Muscle layer of colon (tissue), 2 donors: ENCODE measurements at regions not wholly inside any gene's neighbourhood (a gene's known extent, or its start where the extent isn't known, plus 50 kb on each side); places are given as distances from the start of the nearest gene placed in this dataset.
"Not testable (repeated sequence)": the region's sequence is repeated elsewhere in the genome, so short reads cannot be mapped to it uniquely, and the experiment has no call there.

Experiments used
- H3K27ac ChIP-seq: one replicate; pipeline ENCODE4 v1.7.0; 2013; ENCODE audit warnings: low read depth, mild to moderate bottlenecking, low read length, moderate library complexity
- H3K27me3 ChIP-seq, 2 donors: one replicate each; pipeline ENCODE4 v1.7.0; 2013; ENCODE audit warnings: low read length in 2 of 2, mild to moderate bottlenecking in 2 of 2; ENCODE audit not compliant: insufficient read depth in 2 of 2, control insufficient read depth in 1 of 2
- H3K36me3 ChIP-seq: one replicate; pipeline ENCODE4 v1.7.0; 2013; ENCODE audit warnings: mild to moderate bottlenecking, low read length; ENCODE audit not compliant: insufficient read depth
- H3K4me1 ChIP-seq: one replicate; pipeline ENCODE4 v1.7.0; 2013; ENCODE audit warnings: mild to moderate bottlenecking, low read length; ENCODE audit not compliant: insufficient read depth
- H3K4me3 ChIP-seq, 2 donors: one replicate each; pipeline ENCODE4 v1.7.0; 2013; ENCODE audit warnings: low read length in 2 of 2, low read depth in 1 of 2, mild to moderate bottlenecking in 1 of 2, moderate library complexity in 1 of 2
- H3K9ac ChIP-seq: one replicate; pipeline ENCODE4 v1.7.0; 2013; ENCODE audit warnings: low read length
- H3K9me3 ChIP-seq: one replicate; pipeline ENCODE4 v1.7.0; 2013; ENCODE audit warnings: mild to moderate bottlenecking, low read length
- donor health status: abdominal sarcoma.
- donor health status: Adenocarcinoma of cecum.

DNA sequence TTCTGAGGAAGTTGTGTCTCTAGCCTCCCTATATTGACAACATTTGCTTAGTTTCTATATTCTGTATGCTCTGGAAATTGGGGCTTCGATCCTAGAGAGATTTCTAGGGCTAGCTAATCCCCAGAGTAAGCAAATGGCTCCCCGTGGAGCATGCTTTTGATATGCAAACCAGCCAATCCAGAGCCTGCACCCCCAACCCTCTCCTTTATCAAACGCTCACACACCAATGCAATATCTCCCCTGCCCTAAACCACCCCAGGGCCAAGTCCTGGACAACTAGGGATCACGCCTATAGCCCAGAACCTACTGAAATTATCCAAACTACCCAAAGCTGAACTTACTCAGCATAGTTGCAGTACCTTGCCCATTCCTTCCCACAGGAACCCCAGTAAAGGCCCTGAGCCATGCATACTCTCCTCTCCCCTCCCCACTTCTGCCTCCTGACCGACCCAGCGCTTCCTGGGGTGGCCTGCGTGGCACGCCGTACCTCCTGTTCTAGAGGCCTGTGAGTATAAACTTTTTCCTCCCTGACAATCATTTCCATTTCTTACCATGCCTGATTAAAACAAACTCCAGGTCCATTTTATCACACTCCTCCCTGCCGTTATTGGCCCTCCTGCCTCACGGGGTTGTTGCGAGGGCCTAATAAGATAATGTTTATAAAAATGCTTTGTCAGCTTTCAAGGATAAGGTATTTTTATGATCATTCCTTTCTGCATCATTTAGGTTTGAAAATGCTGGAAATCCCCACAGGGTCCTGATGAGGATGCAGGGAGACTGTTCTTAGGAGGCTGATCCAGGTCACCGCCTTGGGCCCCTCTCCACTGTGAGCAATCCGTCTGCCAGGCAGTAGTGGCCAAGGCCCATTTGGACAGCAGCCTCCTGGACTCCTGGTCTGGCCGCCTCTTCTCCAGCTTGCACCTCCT is 102.7 kb downstream of the TENT5C start:
- no peak overlapping the region for H3K4me3 ChIP-seq
- no peaks in the 10 kb centered on the region for H3K9me3 ChIP-seq
- no peaks in the 10 kb centered on the region for H3K36me3 ChIP-seq
- H3K4me1 ChIP-seq = peaks cover 22% of the 10 kb centered on the region
- H3K9ac ChIP-seq = no peak overlapping the region
- H3K27ac ChIP-seq = no peak overlapping the region
- no peaks in the 10 kb centered on the region for H3K27me3 ChIP-seq

- no peak overlapping the region for H3K27ac ChIP-seq
- no peaks in the 10 kb centered on the region for H3K27me3 ChIP-seq
- H3K9ac ChIP-seq = no peak overlapping the region
- no peaks in the 10 kb centered on the region for H3K9me3 ChIP-seq
- peaks cover 22% of the 10 kb centered on the region for H3K4me1 ChIP-seq
- no peaks in the 10 kb centered on the region for H3K36me3 ChIP-seq
- H3K4me3 ChIP-seq = no peak overlapping the region
Observed at GRCh38 chr1:117709249-117709691, 103.4 kb downstream of the TENT5C start.

DNA sequence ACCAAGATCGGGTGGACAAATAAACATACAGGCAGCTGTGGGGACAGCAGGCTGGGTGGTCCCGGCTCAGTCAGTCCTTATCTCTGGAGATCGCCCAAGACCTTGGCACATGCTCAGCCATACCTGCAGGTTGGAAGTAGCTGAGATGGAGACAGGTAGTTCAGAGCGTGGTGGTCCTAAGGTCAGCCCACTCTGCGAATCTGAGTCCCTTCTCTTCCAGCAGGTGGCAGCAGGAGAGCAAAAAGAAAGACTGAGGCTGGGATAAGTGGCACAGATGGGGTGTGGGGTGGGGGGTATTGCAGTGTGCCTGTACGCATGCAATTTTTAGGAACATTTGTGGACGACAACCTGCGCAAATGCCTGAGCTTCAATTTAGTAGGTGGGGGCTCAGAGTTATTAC is 104.9 kb downstream of the TENT5C start:
- H3K36me3 ChIP-seq = no peaks in the 10 kb centered on the region
- no peaks in the 10 kb centered on the region for H3K27me3 ChIP-seq
- peaks cover 22% of the 10 kb centered on the region for H3K4me1 ChIP-seq
- H3K9ac ChIP-seq = no peak overlapping the region
- H3K4me3 ChIP-seq = no peak overlapping the region
- H3K9me3 ChIP-seq = no peaks in the 10 kb centered on the region
- H3K27ac ChIP-seq = no peak overlapping the region

- no peaks in the 10 kb centered on the region for H3K27me3 ChIP-seq
- H3K9ac ChIP-seq = no peak overlapping the region
- H3K4me3 ChIP-seq = no peak overlapping the region
- no peak overlapping the region for H3K27ac ChIP-seq
- peaks cover 22% of the 10 kb centered on the region for H3K4me1 ChIP-seq
- no peaks in the 10 kb centered on the region for H3K9me3 ChIP-seq
- no peaks in the 10 kb centered on the region for H3K36me3 ChIP-seq
Observed at GRCh38 chr1:117712621-117713020, 106.8 kb downstream of the TENT5C start.

- Histone ChIP-seq H3K36me3 (no peaks in the 10 kb centered on the region), H3K4me3 (no peak overlapping the region), H3K27me3 (no peaks in the 10 kb centered on the region), H3K9me3 (no peaks in the 10 kb centered on the region), H3K27ac (no peak overlapping the region), H3K4me1 (peaks cover 8% of the 10 kb centered on the region), H3K9ac (no peak overlapping the region)
Observed at GRCh38 chr1:117714546-117714945, 108.7 kb downstream of the TENT5C start.

DNA sequence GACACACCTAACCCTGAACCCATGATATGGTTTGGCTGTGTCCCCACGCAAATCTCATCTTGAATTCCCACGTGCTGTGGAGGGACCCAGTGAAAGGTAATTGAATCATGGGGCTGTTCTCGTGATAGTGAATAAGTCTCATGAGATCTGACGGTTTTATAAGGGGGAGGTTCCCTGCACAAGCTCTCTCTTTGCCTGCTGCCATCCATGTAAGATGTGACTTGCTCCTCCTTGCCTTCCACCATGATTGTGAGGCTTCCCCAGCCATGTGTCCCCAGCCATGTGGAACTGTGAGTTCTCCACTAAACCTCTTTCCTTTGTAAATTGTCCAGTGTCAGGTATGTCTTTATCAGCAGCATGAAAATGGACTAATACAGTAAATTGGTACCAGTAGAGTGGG is 110.2 kb downstream of the TENT5C start:
- not testable (repeated sequence) for H3K27ac ChIP-seq, H3K4me1 ChIP-seq, H3K36me3 ChIP-seq, H3K9me3 ChIP-seq, H3K4me3 ChIP-seq, H3K27me3 ChIP-seq, H3K9ac ChIP-seq

DNA sequence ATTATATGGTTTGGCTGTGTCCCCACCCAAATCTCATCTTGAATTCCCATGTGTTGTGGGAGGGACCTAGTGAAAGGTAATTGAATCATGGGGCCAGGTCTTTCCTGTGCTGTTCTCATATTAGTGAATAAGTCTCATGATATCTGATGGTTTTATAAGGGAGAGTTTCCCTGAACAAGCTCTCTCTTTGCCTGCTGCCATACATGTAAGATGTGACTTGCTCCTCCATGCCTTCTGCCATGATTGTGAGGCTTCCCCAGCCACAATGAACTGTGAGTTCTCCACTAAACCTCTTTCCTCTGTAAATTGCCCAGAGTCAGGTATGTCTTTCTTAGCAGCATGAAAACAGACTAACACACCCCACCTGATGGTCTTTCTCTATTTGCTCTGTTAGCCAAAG is 112.1 kb downstream of the TENT5C start:
- H3K36me3 ChIP-seq, H3K4me1 ChIP-seq, H3K4me3 ChIP-seq, H3K9ac ChIP-seq, H3K27ac ChIP-seq, H3K27me3 ChIP-seq, H3K9me3 ChIP-seq: not testable (repeated sequence)

- not testable (repeated sequence) for H3K27me3 ChIP-seq, H3K4me1 ChIP-seq, H3K36me3 ChIP-seq, H3K4me3 ChIP-seq, H3K9me3 ChIP-seq, H3K27ac ChIP-seq, H3K9ac ChIP-seq
Observed at GRCh38 chr1:117718596-117718995, 112.7 kb downstream of the TENT5C start.

GRCh38 chr1:117719004-117719403 is 113.2 kb downstream of the TENT5C start:
- Histone ChIP-seq H3K4me1 (no peaks in the 10 kb centered on the region), H3K9me3 (no peaks in the 10 kb centered on the region), H3K4me3 (no peak overlapping the region), H3K36me3 (no peaks in the 10 kb centered on the region), H3K27ac (no peak overlapping the region), H3K9ac (no peak overlapping the region), H3K27me3 (no peaks in the 10 kb centered on the region)

- no peak overlapping the region for H3K4me3 ChIP-seq
- no peaks in the 10 kb centered on the region for H3K36me3 ChIP-seq
- no peak overlapping the region for H3K27ac ChIP-seq
- H3K27me3 ChIP-seq = no peaks in the 10 kb centered on the region
- H3K4me1 ChIP-seq = peaks cover 12% of the 10 kb centered on the region
- no peaks in the 10 kb centered on the region for H3K9me3 ChIP-seq
- H3K9ac ChIP-seq = no peak overlapping the region
Observed at GRCh38 chr1:117732065-117732797, 126.4 kb downstream of the TENT5C start.

- Histone ChIP-seq H3K4me3 (no peak overlapping the region), H3K9ac (no peak overlapping the region), H3K27ac (no peak overlapping the region), H3K9me3 (no peaks in the 10 kb centered on the region), H3K36me3 (no peaks in the 10 kb centered on the region), H3K27me3 (no peaks in the 10 kb centered on the region), H3K4me1 (peaks cover 12% of the 10 kb centered on the region)
Observed at GRCh38 chr1:117732956-117733355, 127.1 kb downstream of the TENT5C start.
